ENCODE measurements at regions not wholly inside any gene's neighbourhood (a gene's known extent, or its start where the extent isn't known, plus 50 kb on each side); places are given as distances from the start of the nearest gene placed in this dataset.

DNA sequence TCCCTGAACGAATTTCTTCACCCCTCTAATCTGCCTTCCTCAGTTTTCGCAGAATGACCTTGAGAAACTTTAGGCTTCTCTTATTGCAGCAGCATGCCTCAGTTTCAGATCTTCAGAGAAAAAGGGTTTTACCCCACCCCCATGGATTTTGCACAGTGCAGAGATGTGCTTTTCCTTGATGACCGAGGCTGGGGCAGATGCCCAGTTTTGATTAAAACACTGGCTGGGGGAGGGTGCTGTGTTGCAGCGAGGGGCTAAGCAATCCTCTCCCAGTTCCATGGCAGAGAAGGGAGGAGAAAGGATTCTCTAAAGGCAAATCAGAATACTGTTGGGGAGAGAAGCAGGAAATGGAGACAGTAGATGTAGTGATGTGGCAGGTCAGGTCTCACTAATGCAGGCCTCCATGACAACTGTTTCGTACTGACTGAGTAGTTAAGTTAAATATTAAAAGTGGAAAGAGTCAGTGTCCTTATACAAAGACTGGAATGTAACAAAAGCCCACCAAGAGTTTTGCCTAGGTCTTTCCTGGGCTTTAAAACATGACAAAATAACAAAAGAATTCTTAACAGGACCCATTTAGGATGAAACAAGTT, 50.8 kb upstream of the PDZD8 start:
- DNase-seq (ENCODE audit: low read depth in 2 of 2), result no peak

- DNase-seq (ENCODE audit: low read depth in 2 of 2), result no peak
Measured at GRCh38 chr10:117424883-117425649, 49.8 kb upstream of the PDZD8 start.

All from fibroblast of skin of left biceps (primary cell).